ENCODE measurements at regions not wholly inside any gene's neighbourhood (a gene's known extent, or its start where the extent isn't known, plus 50 kb on each side); places are given as distances from the start of the nearest gene placed in this dataset.

GRCh38 chr9:7394002-7394774 is 405.4 kb downstream of the DMAC1 start:
- DNase-seq (ENCODE audit: low read depth in 2 of 2): no peak

- DNase-seq (ENCODE audit: low read depth in 2 of 2): no peak
These were observed 407.4 kb downstream of the DMAC1 start for GRCh38 chr9:7392148-7392547.

GRCh38 chr9:7388755-7389154 is 410.8 kb downstream of the DMAC1 start:
- no peak for DNase-seq (ENCODE audit: low read depth in 2 of 2)

GRCh38 chr9:7387840-7388239 is 411.7 kb downstream of the DMAC1 start:
- no peak for DNase-seq (ENCODE audit: low read depth in 2 of 2)

GRCh38 chr9:7382304-7382703 is 417.3 kb downstream of the DMAC1 start:
- no peak for DNase-seq (ENCODE audit: low read depth in 2 of 2)

GRCh38 chr9:7377489-7377888 is 422.1 kb downstream of the DMAC1 start:
- DNase-seq (ENCODE audit: low read depth in 2 of 2): no peak

GRCh38 chr9:7376833-7377232 is 422.7 kb downstream of the DMAC1 start:
- no peak for DNase-seq (ENCODE audit: low read depth in 2 of 2)

GRCh38 chr9:7376213-7376612 is 423.4 kb downstream of the DMAC1 start:
- DNase-seq (ENCODE audit: low read depth in 2 of 2): no peak

- no peak for DNase-seq (ENCODE audit: low read depth in 2 of 2)
These were observed 424.5 kb downstream of the DMAC1 start for GRCh38 chr9:7375013-7375511.

- no peak for DNase-seq (ENCODE audit: low read depth in 2 of 2)
These were observed 428.6 kb downstream of the DMAC1 start for GRCh38 chr9:7370988-7371387.

- DNase-seq (ENCODE audit: low read depth in 2 of 2): no peak
These were observed 429.2 kb downstream of the DMAC1 start for GRCh38 chr9:7370381-7370780.

GRCh38 chr9:7369384-7369821 is 430.2 kb downstream of the DMAC1 start:
- DNase-seq (ENCODE audit: low read depth in 2 of 2): no peak

GRCh38 chr9:7368410-7369292 is 430.9 kb downstream of the DMAC1 start:
- no peak for DNase-seq (ENCODE audit: low read depth in 2 of 2)

- DNase-seq (ENCODE audit: low read depth in 2 of 2): no peak
These were observed 431.9 kb downstream of the DMAC1 start for GRCh38 chr9:7367726-7368125.

- DNase-seq (ENCODE audit: low read depth in 2 of 2): no peak
These were observed 433.5 kb downstream of the DMAC1 start for GRCh38 chr9:7366121-7366520.

GRCh38 chr9:7363777-7364477 is 435.7 kb downstream of the DMAC1 start:
- no peak for DNase-seq (ENCODE audit: low read depth in 2 of 2)

GRCh38 chr9:7360513-7360912 is 439.1 kb downstream of the DMAC1 start:
- DNase-seq (ENCODE audit: low read depth in 2 of 2): no peak

- no peak for DNase-seq (ENCODE audit: low read depth in 2 of 2)
These were observed 440.7 kb downstream of the DMAC1 start for GRCh38 chr9:7358876-7359275.

GRCh38 chr9:7354704-7355103 is 444.9 kb downstream of the DMAC1 start:
- no peak for DNase-seq (ENCODE audit: low read depth in 2 of 2)

- no peak for DNase-seq (ENCODE audit: low read depth in 2 of 2)
These were observed 450.9 kb downstream of the DMAC1 start for GRCh38 chr9:7348692-7349091.

- no peak for DNase-seq (ENCODE audit: low read depth in 2 of 2)
These were observed 452.0 kb downstream of the DMAC1 start for GRCh38 chr9:7347556-7347955.

GRCh38 chr9:7346144-7346543 is 453.4 kb downstream of the DMAC1 start:
- DNase-seq (ENCODE audit: low read depth in 2 of 2): no peak

All from stimulated activated CD8-positive, alpha-beta memory T cell treated with anti-CD3 and anti-CD28 coated beads, Interleukin-15, amount 100 ng/mL, for 4 hours (primary cell).